Tibial artery (tissue), 4 donors: ENCODE measurements at regions not wholly inside any gene's neighbourhood (a gene's known extent, or its start where the extent isn't known, plus 50 kb on each side); places are given as distances from the start of the nearest gene placed in this dataset.

ENCODE experiments used
- DNase-seq, 2 donors: peaks; one replicate each; pipeline ENCODE4 v3.0.0-alpha.2; 2019
- H3K27ac ChIP-seq, 2 donors: fragments of 200-600 bp; sonication (generic) in 1 of 2; 1 replicate in 1 of 2; 2 replicates in 1 of 2; pipeline ENCODE4 v1.5.1; 2018 to 2019; ENCODE audit warnings: mild to moderate bottlenecking in 1 of 2
- H3K27me3 ChIP-seq, 2 donors: fragments of 200-600 bp; sonication (generic) in 1 of 2; one replicate each; pipeline versions ENCODE4 v1.5.1 to v1.6.0; 2016 to 2019
- H3K36me3 ChIP-seq, 3 donors: fragments of 200-600 bp; sonication (generic) in 2 of 3; one replicate each; pipeline ENCODE4 v1.5.1; 2016 to 2019; ENCODE audit warnings: mild to moderate bottlenecking in 2 of 3
- H3K4me1 ChIP-seq, 4 donors: fragments of 200-600 bp; sonication (generic) in 2 of 4; 1 replicate in 3 of 4; 2 replicates in 1 of 4; pipeline ENCODE4 v1.5.1; 2016 to 2019
- H3K4me3 ChIP-seq, 2 donors: fragments of 200-600 bp; sonication (generic) in 1 of 2; 1 replicate in 1 of 2; 2 replicates in 1 of 2; pipeline ENCODE4 v1.5.1; 2018 to 2019; ENCODE audit warnings: mild to moderate bottlenecking in 2 of 2
- H3K9me3 ChIP-seq, 3 donors: fragments of 200-600 bp; sonication (generic) in 1 of 3; one replicate each; pipeline ENCODE4 v1.5.1; 2016 to 2019
- intact Hi-C: fragments of 100-400 bp; cut with DNase I; formaldehyde crosslinking; loops from one replicate; pipeline ENCODE4 v1.15.0; 2023; ENCODE audit warnings: low total_unique reads
- TF ChIP-seq, protein P1 (sequence below), 2 experiments: fragments of 200-600 bp in 1 of 2; fragments of 450-650 bp in 1 of 2; IDR thresholded peaks; one replicate each; pipeline ENCODE4 v1.5.1; 2017 to 2019; ENCODE audit warnings: antibody characterized with exemption in 2 of 2, mild to moderate bottlenecking in 1 of 2, moderate library complexity in 1 of 2

DNA sequence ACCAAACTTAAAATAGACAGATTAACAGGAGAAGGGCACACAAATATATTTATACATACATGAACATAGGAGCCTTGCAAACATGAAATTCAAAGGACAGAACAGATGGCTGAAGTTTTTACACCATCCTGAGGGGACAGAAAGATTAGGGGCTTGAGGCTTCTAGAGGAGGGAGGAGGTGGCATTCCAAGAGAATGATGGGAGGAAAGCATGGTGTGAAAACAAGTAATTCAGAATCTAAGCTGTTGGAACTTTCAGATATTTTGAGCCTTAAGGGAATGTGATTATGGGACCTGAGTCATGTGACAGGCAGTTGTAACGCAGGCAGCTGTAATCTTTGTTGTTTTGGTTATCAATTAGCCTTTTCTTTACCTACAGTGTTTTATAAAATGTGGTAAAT, 225.2 kb upstream of the SPOPL start:
- intact Hi-C loops: no loop called here
- no peaks in the 10 kb centered on the region for H3K9me3 ChIP-seq

DNA sequence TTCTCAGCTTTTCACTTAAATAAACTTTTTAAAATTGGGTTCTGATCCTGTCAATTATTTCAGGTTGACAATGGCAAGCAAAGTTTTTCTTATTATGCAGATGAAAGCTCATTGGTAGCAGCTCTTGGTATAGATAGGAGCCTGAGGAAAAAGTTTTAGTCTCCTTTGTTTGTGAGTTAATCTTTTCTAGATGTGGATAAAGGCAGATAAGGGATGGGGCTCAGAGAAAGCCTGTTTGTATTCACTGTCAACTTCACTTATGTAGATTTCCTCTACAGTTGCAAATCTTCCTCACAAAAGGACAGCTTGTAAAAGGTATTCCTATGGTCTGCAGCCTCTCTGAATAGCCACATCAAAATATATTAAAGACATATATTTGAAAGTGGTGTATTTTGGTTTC, 224.5 kb upstream of the SPOPL start:
- Histone ChIP-seq H3K4me1 (peaks cover 0 to 27% (median 4%) of the 10 kb centered on the region in 4 donors), H3K9me3 (no peaks in the 10 kb centered on the region), H3K4me3 (no peak overlapping the region), H3K36me3 (no peaks in the 10 kb centered on the region), H3K27me3 (no peaks in the 10 kb centered on the region), H3K27ac (no peak overlapping the region)
- TF ChIP-seq, protein P1, sequence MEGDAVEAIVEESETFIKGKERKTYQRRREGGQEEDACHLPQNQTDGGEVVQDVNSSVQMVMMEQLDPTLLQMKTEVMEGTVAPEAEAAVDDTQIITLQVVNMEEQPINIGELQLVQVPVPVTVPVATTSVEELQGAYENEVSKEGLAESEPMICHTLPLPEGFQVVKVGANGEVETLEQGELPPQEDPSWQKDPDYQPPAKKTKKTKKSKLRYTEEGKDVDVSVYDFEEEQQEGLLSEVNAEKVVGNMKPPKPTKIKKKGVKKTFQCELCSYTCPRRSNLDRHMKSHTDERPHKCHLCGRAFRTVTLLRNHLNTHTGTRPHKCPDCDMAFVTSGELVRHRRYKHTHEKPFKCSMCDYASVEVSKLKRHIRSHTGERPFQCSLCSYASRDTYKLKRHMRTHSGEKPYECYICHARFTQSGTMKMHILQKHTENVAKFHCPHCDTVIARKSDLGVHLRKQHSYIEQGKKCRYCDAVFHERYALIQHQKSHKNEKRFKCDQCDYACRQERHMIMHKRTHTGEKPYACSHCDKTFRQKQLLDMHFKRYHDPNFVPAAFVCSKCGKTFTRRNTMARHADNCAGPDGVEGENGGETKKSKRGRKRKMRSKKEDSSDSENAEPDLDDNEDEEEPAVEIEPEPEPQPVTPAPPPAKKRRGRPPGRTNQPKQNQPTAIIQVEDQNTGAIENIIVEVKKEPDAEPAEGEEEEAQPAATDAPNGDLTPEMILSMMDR (IDR thresholded peaks at IDR 0.05): no peak
- intact Hi-C loops: no loop called here
- DNase-seq: no peak

More for the DNA sequence above, 225.2 kb upstream of the SPOPL start:
- peaks cover 0 to 27% (median 4%) of the 10 kb centered on the region in 4 donors for H3K4me1 ChIP-seq
- no peaks in the 10 kb centered on the region for H3K27me3 ChIP-seq
- no peak overlapping the region for H3K4me3 ChIP-seq
- DNase-seq: no peak
- no peak overlapping the region for H3K27ac ChIP-seq
- TF ChIP-seq, protein P1 (IDR thresholded peaks at IDR 0.05): no peak
- no peaks in the 10 kb centered on the region for H3K36me3 ChIP-seq

DNA sequence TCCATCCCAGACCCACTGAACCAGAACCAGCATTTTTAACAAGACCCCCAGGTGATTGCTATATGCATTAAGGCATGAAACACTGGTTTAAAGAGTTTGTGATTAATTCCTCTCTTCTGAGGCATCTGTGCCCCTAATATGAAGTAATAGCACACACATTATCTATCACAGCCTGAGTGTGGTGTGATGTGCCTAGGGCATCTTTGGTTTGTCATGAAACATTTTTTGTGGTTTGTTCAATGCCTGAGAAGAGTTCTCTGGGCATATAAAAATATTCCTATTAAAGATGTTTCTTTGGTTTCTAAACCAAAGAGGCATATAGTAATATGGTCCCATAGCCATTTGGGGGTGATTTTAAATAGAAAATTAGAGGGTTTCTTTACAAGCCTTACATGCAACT, 221.7 kb upstream of the SPOPL start:
- H3K4me3 ChIP-seq: no peak overlapping the region
- H3K27me3 ChIP-seq: no peaks in the 10 kb centered on the region
- no peaks in the 10 kb centered on the region for H3K9me3 ChIP-seq
- intact Hi-C loops: no loop called here
- H3K36me3 ChIP-seq: no peaks in the 10 kb centered on the region
- peaks cover 0 to 16% (median 1%) of the 10 kb centered on the region in 4 donors for H3K4me1 ChIP-seq
- TF ChIP-seq, protein P1 (IDR thresholded peaks at IDR 0.05): no peak
- no peak for DNase-seq
- no peak overlapping the region for H3K27ac ChIP-seq

DNA sequence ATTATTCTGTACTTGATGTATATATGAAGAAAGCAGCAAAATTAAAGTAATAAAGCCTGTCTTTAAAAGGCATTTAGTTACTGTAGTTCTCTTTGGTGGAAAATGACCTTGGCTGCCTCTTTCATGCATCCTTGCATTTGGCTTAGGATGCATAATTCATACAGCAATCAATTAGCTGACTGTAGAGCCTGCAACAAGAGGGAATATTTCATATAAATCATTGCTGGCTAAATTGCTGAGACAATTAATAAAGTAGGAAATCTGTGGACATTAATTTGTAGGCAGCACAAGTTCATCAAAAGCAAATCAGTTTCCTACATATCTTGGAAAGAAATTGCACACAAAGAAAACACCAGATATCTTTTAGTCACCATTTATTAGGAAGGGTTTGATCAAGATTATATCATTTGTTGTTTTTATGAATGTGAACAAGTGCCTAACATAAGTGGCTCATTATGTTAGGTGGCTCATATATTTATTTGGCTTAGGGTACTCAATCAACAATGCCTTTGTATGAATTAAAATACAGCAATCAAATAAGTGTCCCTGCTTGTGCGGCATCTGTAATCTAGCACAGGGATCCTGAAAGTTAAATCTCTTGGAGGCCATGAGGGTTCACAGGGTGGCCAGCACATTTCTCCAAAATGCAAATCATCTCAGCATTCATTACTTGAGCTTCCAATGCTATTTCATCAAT, 220.4 kb upstream of the SPOPL start:
- H3K27me3 ChIP-seq: no peaks in the 10 kb centered on the region
- peaks cover 0 to 6% (median 0%) of the 10 kb centered on the region in 3 donors for H3K9me3 ChIP-seq
- no peak overlapping the region for H3K27ac ChIP-seq
- H3K4me3 ChIP-seq: no peak overlapping the region
- TF ChIP-seq, protein P1 (IDR thresholded peaks at IDR 0.05): no peak
- peaks cover 0 to 4% (median 0%) of the 10 kb centered on the region in 4 donors for H3K4me1 ChIP-seq
- intact Hi-C loops: no loop called here
- no peaks in the 10 kb centered on the region for H3K36me3 ChIP-seq
- DNase-seq: no peak

DNA sequence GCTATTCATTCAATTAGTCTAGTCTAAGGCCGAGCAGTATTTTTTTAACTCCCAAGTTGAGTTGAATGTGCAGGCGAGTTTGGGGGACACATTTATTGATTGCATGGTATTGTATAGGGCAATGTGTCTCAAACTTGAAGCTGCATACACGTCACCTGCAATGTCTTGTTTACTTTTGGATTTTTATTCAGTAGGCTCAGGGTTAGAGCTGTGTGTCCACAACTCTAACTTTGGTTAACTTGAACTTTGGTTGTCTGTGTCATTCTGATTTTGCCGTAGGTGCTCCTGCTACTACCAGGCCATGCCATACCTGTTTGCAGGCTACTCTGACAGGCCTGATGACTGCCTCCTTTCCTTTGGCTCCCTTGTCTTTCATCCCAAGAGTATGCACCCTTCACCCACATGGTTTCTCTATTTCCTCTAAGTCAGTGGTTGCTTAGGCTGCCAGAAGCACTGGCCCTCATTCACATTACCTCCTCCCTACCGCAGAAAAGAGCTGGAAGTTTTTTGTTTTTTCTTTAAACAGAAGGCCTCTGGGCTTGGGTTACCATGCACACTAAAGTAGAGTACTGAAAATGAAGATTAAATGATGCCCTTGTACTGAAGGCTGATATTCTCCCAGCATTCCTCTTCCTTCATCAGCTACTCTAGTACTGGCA, 219.4 kb upstream of the SPOPL start:
- Histone ChIP-seq H3K4me1 (no peaks in the 10 kb centered on the region), H3K4me3 (no peak overlapping the region)
- TF ChIP-seq, protein P1 (IDR thresholded peaks at IDR 0.05): no peak

More for the DNA sequence above, 219.4 kb upstream of the SPOPL start:
- intact Hi-C loops: no loop called here
- H3K27me3 ChIP-seq: no peaks in the 10 kb centered on the region
- H3K36me3 ChIP-seq: no peaks in the 10 kb centered on the region
- peaks cover 0 to 6% (median 0%) of the 10 kb centered on the region in 3 donors for H3K9me3 ChIP-seq
- DNase-seq: no peak
- H3K27ac ChIP-seq: no peak overlapping the region
